ENCODE measurements at regions not wholly inside any gene's neighbourhood (a gene's known extent, or its start where the extent isn't known, plus 50 kb on each side); places are given as distances from the start of the nearest gene placed in this dataset.
A peak's percentile ranks its signal among the peaks of the same experiment; 100 is the strongest.

- POLR2A ChIA-PET = no interaction called here
- no peak for DNase-seq
- CTCF ChIA-PET = no interaction called here
- no peak for ATAC-seq (ENCODE audit: poor library complexity)
- Mint-ChIP-seq H3K4me1 (ENCODE audit: low read depth) (peaks cover 14% of the 10 kb centered on the region), H3K36me3 (ENCODE audit: low read depth) (no peaks in the 10 kb centered on the region), H3K27me3 (peaks cover 5% of the 10 kb centered on the region), H3K9me3 (peaks cover 2% of the 10 kb centered on the region), H3K27ac (no peak overlapping the region), H3K4me3 (no peak overlapping the region)
- TF ChIP-seq, protein P1, sequence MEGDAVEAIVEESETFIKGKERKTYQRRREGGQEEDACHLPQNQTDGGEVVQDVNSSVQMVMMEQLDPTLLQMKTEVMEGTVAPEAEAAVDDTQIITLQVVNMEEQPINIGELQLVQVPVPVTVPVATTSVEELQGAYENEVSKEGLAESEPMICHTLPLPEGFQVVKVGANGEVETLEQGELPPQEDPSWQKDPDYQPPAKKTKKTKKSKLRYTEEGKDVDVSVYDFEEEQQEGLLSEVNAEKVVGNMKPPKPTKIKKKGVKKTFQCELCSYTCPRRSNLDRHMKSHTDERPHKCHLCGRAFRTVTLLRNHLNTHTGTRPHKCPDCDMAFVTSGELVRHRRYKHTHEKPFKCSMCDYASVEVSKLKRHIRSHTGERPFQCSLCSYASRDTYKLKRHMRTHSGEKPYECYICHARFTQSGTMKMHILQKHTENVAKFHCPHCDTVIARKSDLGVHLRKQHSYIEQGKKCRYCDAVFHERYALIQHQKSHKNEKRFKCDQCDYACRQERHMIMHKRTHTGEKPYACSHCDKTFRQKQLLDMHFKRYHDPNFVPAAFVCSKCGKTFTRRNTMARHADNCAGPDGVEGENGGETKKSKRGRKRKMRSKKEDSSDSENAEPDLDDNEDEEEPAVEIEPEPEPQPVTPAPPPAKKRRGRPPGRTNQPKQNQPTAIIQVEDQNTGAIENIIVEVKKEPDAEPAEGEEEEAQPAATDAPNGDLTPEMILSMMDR (IDR thresholded peaks at IDR 0.05) = no peak
- intact Hi-C loops (cut with DNase I, micrococcal nuclease) = no loop called here
- no peaks in the 10 kb centered on the region for H3K4me1 ChIP-seq (ENCODE audit: insufficient read depth, low read length)
- no peaks in the 10 kb centered on the region for H3K36me3 ChIP-seq (ENCODE audit: insufficient read depth, low read length)
- H3K4me3 ChIP-seq (ENCODE audit: low read length) = no peak overlapping the region
- no peaks in the 10 kb centered on the region for H3K9me3 ChIP-seq (ENCODE audit: control insufficient read depth in 1 of 2, insufficient read depth in 1 of 2, low read length in 2 of 2)
- no peaks in the 10 kb centered on the region for H3K27me3 ChIP-seq (ENCODE audit: control insufficient read depth in 1 of 2, insufficient read depth in 2 of 2, low read length in 2 of 2)
- H3K27ac ChIP-seq (ENCODE audit: low read depth in 1 of 2, low read length in 2 of 2) = no peak overlapping the region
These were observed 95.4 kb upstream of the SLCO6A1 start for GRCh38 chr5:102594192-102594591.

DNA sequence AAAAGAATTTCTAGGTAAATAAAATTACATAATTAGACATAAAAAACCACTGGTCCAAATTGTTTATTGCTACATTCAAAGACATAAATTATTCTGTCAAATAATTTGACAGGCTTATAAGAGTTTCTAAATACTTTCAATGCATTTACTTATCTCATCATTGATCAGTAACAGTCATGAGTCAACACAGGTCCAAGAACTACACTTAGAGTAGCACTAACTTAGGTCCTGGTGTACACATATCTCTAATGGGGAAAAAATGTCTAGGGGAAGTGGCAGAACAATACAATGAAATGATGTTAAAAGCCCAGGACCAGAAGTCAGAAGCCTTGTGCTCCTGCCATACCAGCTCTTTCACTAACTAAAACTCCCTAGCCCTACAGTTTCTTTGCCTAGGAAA lies 96.5 kb upstream of the SLCO6A1 start:
- H3K27me3 ChIP-seq (ENCODE audit: control insufficient read depth in 1 of 2, insufficient read depth in 2 of 2, low read length in 2 of 2) = no peaks in the 10 kb centered on the region
- no peaks in the 10 kb centered on the region for H3K9me3 ChIP-seq (ENCODE audit: control insufficient read depth in 1 of 2, insufficient read depth in 1 of 2, low read length in 2 of 2)
- Mint-ChIP-seq H3K4me3 (peak overlapping the region; percentile 17), H3K27ac (no peak overlapping the region), H3K27me3 (no peaks in the 10 kb centered on the region), H3K9me3 (peaks cover 2% of the 10 kb centered on the region), H3K36me3 (ENCODE audit: low read depth) (no peaks in the 10 kb centered on the region), H3K4me1 (ENCODE audit: low read depth) (peaks cover 14% of the 10 kb centered on the region)
- DNase-seq (no peak), ATAC-seq (ENCODE audit: poor library complexity) (no peak)
- CTCF ChIA-PET = interaction anchor here (1.4 kb wide), 1 partner anchor 9 kb away, joined by 7 read pairs; no protein-coding TSS in a partner anchor
- H3K4me1 ChIP-seq (ENCODE audit: insufficient read depth, low read length) = no peaks in the 10 kb centered on the region
- H3K4me3 ChIP-seq (ENCODE audit: low read length) = no peak overlapping the region
- TF ChIP-seq, protein P1 (IDR thresholded peaks at IDR 0.05) = no peak
- POLR2A ChIA-PET = interaction anchor here (0.6 kb wide), 1 partner anchor 174 kb away, joined by 3 read pairs; no protein-coding TSS in a partner anchor
- H3K36me3 ChIP-seq (ENCODE audit: insufficient read depth, low read length) = no peaks in the 10 kb centered on the region
- H3K27ac ChIP-seq (ENCODE audit: low read depth in 1 of 2, low read length in 2 of 2) = no peak overlapping the region
- intact Hi-C loops (cut with DNase I, micrococcal nuclease) = no loop called here

- Histone ChIP-seq H3K27me3 (ENCODE audit: control insufficient read depth in 1 of 2, insufficient read depth in 2 of 2, low read length in 2 of 2) (no peaks in the 10 kb centered on the region), H3K4me3 (ENCODE audit: low read length) (no peak overlapping the region), H3K36me3 (ENCODE audit: insufficient read depth, low read length) (no peaks in the 10 kb centered on the region), H3K4me1 (ENCODE audit: insufficient read depth, low read length) (no peaks in the 10 kb centered on the region), H3K9me3 (ENCODE audit: control insufficient read depth in 1 of 2, insufficient read depth in 1 of 2, low read length in 2 of 2) (no peaks in the 10 kb centered on the region), H3K27ac (ENCODE audit: low read depth in 1 of 2, low read length in 2 of 2) (no peak overlapping the region)
- DNase-seq (peak in 2 of 14 experiments; percentile 1 to 2), ATAC-seq (ENCODE audit: poor library complexity) (no peak)
- Mint-ChIP-seq H3K36me3 (ENCODE audit: low read depth) (no peaks in the 10 kb centered on the region), H3K9me3 (peaks cover 2% of the 10 kb centered on the region), H3K27ac (no peak overlapping the region), H3K4me1 (ENCODE audit: low read depth) (peaks cover 14% of the 10 kb centered on the region), H3K27me3 (no peaks in the 10 kb centered on the region), H3K4me3 (peak overlapping the region; percentile 7)
- CTCF ChIA-PET = interaction anchor here (1.4 kb wide), 1 partner anchor 10 kb away, joined by 7 read pairs; no protein-coding TSS in a partner anchor
- intact Hi-C loops (cut with DNase I, micrococcal nuclease) = no loop called here
- TF ChIP-seq, protein P1 (IDR thresholded peaks at IDR 0.05) = no peak
- POLR2A ChIA-PET = no interaction called here
These were observed 97.3 kb upstream of the SLCO6A1 start for GRCh38 chr5:102596113-102596512.
